HG02981 (cell line): ENCODE measurements at regions not wholly inside any gene's neighbourhood (a gene's known extent, or its start where the extent isn't known, plus 50 kb on each side); places are given as distances from the start of the nearest gene placed in this dataset.

Source experiments
- ATAC-seq: cut with Tn5 transposase; IDR thresholded peaks from one replicate; pipeline ENCODE4 v1.9.1; 2021; ENCODE audit warnings: mild to moderate bottlenecking, moderate library complexity; ENCODE audit not compliant: unreplicated experiment

DNA sequence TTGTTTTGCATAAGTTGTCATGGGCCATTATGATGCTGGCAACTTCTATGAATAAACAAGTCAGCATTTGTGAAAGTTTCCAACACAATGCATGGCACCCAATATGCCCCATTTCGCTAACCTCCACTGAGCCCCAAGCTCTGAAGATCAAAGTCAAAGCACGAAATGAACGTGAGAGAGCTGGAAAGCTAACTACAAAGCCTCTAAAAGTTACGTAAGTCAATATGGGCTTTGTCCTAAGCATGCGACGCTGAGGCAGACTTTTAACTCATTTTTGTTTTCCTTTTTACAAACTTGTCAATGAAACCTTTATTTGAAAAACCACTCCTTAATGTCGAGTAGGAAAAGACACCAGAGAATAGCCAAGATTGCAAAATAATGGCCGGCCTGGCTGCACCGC, 131.6 kb upstream of the NUDT7 start:
- ATAC-seq = no peak

DNA sequence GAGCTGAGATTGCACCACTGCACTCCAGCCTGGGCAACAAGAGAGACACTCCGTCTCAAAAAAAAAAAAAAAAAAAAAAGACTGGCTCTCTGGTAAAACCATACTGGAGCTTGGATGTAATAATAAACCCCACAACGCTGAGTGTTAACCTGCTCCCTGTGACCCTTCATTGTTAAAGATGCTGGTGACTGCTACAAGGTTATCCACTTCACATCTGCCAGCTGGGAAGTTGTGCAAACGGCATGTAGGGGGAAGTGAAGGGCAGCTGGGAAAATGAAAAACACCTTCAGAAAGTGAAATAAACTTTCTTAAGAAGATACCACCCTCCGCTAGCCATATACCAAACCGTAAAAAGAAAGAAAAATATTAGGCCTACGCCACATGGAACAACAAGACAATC, 131.0 kb upstream of the NUDT7 start:
- no peak for ATAC-seq

DNA sequence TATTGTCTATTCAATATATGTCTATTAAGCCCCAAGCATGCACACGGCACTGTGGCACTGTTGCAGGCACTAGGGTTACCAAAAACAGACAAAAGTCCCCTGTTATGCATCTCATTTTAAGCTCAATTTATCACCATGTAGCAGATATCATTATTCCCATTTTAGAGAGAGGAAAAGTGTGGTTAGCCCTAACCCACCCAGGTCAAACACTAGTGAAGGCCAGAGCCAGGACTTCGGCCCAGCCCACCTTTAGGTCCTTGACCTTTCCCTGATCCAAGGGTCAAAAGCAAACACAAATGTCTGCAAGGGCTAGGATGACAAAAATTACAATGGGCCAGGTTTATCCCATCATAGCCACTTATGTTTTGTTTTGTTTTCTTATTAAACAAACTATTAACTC, 130.3 kb upstream of the NUDT7 start:
- no peak for ATAC-seq

DNA sequence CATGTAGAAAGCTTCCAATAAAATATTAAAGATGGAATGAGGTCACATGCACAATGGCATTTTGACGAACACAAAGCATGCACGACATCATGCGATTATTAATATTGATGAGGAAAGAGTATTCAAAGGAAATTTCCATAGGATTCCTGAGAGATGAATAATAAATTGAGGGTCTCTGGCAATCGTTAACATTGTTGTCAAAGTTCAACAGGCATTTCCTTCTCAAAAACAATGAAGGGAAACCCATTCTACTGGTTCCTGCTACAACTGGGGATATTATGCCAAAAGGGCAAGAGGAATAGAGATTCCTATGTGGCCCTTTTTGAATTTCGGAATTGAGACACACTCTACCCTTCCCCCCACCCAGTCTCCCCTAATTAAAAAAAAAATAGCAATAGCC, 128.3 kb upstream of the NUDT7 start:
- no peak for ATAC-seq

DNA sequence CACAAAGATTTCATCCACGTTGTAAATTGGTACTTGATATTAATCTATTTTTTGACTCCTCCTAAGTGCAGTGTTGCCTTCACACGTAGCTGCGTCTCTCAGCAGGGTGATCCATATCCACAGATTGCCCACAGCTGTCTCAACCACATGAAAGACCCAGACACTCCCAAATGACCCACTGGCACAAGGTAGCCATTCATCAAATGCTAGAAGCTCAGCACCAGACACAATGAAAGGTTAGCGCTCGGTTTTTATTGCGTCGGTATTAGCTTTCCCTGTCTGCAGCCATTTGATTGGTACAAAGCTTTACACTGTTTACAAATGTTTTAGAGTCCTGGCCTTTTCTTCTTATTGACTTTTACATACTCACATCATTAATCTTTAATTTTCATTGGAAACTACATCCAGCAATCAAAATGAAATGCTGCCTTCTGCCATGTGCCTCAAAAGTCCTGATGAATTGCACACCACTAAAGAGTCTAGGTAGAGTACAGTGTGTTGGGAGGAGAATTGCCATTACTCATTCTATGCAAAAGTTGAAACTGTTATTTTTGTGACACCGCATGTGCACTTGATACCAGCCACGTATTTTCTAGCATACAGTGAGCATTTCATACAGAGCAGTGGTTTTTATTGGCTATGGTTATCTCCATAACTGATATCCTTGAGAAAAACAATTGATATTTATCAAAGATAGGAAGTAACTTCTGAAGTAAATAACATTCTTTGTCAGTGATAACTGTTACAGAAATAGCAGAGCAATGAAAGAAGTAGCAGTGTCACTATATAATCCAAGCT, 127.3 kb upstream of the NUDT7 start:
- ATAC-seq = no peak

DNA sequence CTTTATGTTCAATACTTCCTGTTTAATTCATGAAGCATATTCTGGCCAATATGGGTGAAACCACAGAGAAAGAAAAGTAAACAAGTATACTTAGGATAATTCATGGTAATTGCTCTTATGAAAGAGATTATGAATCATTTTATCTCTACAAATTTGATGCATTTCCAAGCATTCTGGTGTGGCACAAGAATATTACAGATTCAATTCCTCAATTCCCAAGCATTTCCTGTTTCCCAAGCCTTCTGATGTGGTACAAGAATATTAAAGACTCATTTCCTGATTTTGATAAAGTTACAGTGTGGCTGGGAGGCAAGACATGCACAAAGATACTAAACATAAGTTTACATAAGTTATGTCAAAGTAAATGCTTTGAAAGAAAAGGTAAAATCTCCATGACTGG, 126.1 kb upstream of the NUDT7 start:
- ATAC-seq = no peak

DNA sequence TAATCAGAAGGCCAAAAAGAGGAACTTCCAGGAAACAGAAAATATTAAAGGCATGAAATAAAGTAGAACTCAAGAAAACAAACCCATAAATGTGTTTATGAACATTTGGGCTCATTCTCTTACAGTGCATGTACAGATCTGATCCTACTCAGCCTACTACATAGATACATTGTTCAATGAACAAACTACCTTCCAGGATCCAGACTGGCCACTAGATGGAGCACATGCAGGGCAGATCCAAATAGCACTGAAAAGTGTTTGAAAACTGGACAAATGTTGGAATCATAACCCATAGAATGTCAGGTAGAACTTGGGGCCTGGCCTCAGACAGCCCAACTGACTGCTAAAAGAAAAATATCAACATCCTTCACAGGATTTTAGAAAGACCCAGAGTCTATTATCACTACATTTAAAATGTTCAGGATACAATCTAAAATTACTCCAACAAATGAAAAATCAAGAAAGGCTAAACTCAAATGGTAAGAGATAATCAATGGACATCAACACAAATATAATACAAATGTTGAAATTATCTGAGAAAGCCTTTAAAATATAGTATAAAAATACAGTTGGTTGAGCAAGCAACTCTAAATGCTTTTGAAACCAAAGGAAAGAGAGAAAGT, 122.4 kb upstream of the NUDT7 start:
- no peak for ATAC-seq

DNA sequence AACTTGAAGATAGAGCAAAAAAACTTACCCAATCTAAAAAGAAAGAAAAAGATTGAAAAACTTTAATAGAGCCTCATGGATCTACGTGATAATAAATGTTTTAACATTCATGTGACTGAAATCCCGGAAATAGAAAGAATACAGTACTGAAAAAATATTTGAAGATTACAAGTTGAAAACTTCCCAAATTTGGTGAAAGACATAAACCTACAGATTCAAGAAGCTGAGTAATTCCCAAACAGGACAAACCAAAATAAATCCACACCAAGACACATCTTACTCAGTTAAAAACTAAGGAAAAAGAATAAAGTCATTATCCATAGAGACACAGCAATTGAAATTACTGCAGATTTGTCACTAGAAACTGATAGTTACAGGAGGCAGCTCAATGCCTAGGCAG, 121.8 kb upstream of the NUDT7 start:
- no peak for ATAC-seq

DNA sequence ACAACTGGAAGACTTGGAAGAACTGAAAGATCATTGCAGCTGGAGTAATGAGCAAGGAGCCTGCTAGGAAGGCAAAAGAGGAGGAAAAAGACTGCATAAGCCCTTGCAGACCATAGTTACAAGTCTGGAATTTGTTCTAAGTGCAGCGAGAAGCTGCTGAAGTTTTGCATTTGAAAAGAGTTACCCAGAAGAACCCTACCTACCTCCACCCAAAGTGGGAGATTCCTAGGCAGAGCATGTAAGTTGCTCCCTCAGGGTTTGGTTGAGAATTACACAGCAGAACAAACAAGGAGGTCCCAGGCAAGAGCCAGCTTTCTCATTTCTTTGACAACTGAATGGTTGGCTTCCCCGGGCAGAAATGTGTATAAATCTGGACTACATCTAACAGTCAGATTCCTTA, 118.7 kb upstream of the NUDT7 start:
- ATAC-seq = no peak

DNA sequence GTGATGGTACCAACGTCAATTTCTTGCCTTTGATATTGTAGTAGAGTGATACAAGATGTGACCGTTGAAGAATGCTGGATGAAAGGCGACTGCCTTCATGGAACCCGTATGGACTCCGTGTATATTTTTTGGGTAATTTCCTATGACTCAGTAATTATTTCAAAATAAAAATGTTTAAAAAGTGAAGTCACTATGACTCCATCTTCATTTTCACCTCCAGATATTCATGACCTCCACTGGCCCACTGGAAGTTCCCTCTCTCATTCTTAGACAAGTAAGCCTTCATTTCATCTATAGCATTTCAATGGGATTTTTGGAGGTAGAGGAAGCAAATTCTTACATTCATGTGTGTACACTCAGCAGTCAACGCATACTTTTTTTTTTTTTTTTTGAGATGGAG, 111.8 kb upstream of the NUDT7 start:
- no peak for ATAC-seq

DNA sequence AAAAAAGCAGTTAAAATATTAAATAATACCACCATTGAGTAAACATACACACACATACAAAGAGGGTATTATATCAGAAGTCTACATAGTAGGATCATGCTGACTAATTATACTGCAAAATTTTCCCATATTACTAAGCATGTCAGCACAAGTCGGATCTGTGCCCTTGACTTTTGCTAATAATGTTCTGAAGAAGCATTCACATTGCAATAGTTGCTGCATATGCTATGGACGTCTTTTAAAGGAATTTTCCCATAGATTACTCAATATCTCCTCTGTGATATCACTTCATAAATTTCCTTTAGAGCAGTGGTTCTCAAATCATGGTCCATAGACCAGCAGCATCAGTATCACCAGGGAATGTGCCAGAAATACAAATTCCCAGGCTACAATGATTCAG, 110.9 kb upstream of the NUDT7 start:
- ATAC-seq = no peak

DNA sequence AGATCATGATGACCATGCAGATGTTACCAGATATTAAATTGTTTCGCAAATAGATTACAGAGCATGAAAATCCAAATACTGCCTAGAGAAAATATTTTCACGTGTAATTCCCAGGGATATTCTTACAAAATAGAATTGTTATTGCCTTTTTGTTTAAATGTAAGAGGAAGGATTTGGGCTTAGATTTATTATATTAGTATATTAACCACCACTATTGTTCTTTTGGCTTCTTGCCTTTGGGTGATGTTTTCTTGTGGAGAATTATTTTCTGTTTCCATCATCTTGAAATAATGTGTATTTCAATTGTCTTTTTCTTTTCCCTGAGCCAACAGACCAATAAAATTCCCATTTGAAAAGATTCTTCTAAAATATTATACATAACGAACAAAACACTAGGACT, 109.7 kb upstream of the NUDT7 start:
- ATAC-seq = no peak

DNA sequence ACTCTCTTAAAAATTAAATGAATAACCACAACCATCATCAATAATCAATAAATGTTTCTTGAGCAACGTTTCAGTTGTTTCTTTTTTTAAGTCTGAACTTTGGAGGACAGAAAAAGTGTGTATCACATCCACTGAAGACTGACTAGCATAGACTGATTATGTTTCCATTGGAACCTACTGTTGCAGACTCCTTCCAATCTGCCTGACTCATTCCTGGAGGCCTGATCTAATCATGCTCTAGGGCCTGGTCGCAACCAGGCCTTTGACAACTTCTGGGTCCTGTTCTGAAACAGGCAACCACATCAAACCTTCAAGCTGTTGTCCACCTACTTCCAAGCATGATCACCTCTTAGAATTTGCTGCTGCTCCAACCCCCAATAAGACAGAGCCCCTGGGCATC, 109.2 kb upstream of the NUDT7 start:
- ATAC-seq = no peak

DNA sequence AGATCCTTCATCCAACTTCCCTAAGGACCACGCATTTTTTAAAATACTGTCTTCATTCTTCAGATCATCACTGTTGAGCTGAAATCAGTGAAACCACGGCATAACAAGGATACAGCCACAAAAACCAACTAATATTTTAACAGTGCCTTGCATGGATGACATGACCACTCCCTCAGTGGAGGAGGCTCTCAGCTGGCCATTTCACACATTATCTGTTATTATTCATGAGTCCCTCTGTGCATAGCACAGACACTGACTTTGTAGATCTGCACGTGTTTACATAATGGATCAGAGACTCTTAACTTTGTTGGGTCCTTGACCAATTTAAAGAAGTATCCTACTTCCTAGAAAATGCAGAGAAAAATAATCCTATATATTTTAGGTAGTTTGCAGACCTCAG, 104.8 kb upstream of the NUDT7 start:
- no peak for ATAC-seq

DNA sequence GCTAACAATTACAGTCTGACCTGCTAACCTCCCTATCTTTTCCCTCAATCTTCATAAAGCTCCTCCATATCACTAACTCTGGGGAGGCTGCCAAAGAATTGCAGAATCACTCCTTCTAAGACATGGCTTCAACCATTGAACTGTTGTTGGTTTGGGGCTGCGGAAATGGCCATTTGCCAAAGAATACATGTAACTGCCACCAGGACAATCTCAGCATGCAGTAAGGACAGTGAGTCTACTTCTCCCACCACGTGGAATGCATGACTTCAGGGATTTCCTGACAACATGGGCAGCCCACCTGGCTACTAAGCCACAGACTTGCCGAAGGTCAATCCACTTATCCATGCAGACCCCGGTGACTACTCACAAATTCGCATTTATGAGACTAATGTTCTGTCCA, 104.3 kb upstream of the NUDT7 start:
- no peak for ATAC-seq

DNA sequence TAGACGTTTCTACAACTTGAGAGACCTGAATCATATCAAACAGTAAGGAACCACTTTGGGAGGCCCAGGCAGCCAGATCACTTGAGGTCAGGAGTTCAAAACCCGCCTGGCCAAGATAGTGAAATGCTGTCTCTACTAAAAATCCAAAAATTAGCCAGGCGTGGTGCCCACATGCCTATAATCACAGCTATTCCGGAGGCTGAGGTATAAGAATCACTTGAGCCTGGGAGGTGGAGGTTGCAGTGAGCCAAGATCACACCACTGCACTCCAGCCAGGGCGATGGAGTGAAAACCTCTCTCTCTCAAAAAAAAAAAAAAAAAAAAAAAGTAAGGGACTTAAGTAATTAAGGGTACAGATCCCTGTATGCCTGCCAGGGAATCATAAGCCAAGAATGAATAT, 103.4 kb upstream of the NUDT7 start:
- no peak for ATAC-seq

DNA sequence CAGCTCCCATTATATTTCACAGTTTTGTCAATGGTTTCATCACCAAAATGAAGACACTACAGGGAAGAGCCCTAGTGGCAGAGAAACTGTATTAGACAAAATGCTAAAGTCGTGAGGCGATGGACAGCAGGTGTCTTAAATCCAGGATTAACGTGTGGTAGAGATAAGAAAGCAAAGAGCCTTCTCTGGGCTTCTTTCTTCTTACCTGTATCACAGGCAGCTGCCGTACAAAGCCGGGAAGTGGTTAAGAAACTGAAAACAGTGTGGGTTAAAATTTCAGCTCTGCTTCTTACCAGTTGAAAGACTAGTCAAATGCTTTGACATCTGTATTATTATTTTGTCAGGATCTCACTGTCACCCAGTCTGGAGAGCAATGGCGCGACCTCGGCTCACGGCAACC, 98.2 kb upstream of the NUDT7 start:
- no peak for ATAC-seq

DNA sequence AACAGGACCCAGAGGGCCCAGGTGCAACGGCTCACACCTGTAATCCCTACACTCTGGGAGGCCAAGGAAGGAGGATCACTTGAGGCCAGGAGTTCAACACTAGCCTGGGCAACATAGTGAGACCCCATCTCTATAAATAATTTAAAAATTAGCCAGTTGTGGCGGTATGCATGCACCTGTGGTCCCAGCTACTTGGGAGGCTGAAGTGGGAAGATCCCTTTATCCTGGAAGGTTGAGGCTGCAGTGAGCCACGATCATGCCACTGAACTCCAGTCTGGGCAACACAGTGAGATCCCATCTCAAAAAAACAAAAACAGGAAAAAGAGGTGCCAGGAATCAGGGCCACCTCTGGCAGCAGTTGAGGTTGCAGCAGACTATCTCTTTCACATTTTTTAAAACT, 85.7 kb upstream of the NUDT7 start:
- ATAC-seq = no peak

DNA sequence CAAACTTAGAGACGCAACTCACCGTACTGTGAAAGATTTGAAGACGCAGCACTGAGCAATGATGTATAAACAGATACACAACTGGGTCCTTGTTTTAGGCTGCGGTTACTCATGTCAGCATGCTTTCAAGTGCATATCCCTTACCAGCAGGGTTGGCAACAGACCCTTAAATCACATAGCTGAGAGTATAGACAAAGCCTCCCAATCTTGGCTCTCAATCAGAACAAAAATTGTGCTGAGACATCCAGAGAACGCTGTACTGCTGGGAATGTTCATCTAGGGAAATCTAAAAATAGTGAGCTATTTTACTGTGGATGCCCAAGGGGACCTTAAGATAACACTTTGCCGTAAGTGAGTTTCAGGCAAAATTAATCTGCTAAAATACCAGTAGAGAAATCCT, 84.4 kb upstream of the NUDT7 start:
- no peak for ATAC-seq

DNA sequence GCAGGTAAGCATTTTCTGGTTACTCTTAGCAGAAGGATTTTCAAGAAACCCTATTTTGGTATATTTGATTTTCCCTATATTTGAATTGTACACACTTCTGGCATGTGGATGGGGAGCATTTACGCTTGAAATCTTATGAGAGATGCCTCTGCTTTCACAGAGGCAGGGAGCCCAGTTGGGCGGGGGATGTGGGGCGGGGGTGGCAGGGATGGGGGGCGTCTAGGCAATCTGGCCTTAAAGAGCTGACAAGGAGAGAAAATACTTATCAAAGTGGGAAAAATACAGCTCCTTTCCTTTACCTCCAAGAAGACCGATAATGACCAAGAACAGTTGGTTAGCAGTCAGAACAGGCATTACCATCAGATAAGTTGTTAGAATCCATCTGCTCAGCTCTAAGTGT, 79.1 kb upstream of the NUDT7 start:
- no peak for ATAC-seq

DNA sequence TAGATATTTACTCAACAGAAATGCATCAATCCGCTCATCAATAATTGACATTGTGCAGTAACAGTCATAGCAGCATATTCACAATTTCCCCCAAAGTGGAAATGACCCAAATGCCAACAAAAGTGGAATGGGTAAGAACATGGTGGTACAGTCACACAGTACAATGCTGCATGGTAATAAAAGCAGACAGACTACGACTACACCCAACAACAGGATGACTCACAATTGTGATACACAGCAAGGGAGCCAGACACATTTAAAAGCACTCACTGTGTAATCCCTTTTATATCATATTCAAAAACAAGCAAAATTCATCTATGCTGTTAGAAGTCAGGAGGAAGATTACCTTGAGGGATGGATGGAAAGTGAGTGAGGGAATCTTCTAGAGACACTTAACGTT, 76.5 kb upstream of the NUDT7 start:
- no peak for ATAC-seq

DNA sequence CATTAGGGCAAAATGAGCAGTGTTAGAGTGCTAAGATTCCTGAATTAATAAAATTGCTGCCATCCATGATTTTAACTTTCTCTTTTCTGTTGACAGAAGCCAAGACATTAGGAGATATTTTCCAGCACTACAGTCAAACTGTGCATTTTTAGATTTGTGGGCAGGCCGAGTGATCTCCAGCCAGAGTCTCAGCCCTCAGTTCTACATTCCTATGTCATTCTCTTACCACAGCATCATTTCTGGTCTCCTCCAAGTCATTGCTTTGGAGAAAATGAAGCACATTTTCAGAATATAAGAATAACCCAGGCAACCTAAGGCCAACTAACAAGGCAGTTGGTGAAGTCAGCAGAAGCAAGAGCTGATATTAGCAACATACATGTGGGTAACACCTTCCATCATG, 74.6 kb upstream of the NUDT7 start:
- ATAC-seq = no peak

DNA sequence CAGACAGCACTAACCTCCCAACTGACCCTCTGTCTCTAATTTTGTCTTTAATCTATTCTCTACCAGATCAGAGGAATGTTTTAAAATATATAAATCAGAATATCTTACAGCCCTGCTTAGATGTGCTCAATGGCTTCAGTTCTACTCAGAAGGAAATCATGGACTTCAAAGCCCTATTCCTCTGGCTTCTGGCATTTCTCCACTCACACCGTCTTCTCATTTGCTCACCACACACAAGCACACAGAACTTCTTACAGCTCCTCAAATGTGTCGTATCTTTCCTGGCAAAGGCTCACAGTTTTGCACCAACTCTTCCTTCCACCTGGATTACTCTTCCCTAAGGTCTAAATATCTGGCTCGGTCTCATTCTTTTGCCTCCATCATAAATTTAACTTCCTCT, 71.6 kb upstream of the NUDT7 start:
- ATAC-seq = no peak
